AG04450 (cell line): ENCODE measurements at regions not wholly inside any gene's neighbourhood (a gene's known extent, or its start where the extent isn't known, plus 50 kb on each side); places are given as distances from the start of the nearest gene placed in this dataset.

Experiments used
- CTCF ChIA-PET: fragments of 300-600, 350-600 bp; formaldehyde crosslinking; extraction: SDS; loops from one replicate; lab custom pipeline; 2022; ENCODE audit warnings: antibody characterized with exemption, inconsistent platforms; lab: Charles Lee
- POLR2A ChIA-PET: fragments of 350-600 bp; formaldehyde crosslinking; extraction: SDS; loops from one replicate; lab custom pipeline; 2021; ENCODE audit warnings: antibody characterized with exemption, inconsistent platforms; lab: Yijun Ruan, JAX
- DNase-seq: peaks from one replicate; pipeline ENCODE4 v3.0.0-alpha.2; 2011; ENCODE audit warnings: low read depth, low spot score
- H3K27ac ChIP-seq: one replicate; pipeline ENCODE4 v1.5.1; 2012; ENCODE audit warnings: low read depth, low read length, control low read depth
- H3K27me3 ChIP-seq: one replicate; pipeline ENCODE4 v1.6.0; 2012; ENCODE audit warnings: low read length; ENCODE audit not compliant: control insufficient read depth, insufficient read depth
- H3K4me3 ChIP-seq: 2 replicates; pipeline ENCODE4 v1.5.1; 2011; ENCODE audit warnings: mild to moderate bottlenecking, low read depth, low read length, control low read depth
- H3K9me3 ChIP-seq: 2 replicates; pipeline ENCODE4 v1.5.1; 2012; ENCODE audit warnings: low read length; ENCODE audit not compliant: control insufficient read depth, insufficient read depth
- TF ChIP-seq, protein P1 (sequence below): IDR thresholded peaks from 2 replicates; pipeline ENCODE4 v1.5.1; 2011; ENCODE audit warnings: low read depth, low read length, control low read depth, inconsistent platforms

DNA sequence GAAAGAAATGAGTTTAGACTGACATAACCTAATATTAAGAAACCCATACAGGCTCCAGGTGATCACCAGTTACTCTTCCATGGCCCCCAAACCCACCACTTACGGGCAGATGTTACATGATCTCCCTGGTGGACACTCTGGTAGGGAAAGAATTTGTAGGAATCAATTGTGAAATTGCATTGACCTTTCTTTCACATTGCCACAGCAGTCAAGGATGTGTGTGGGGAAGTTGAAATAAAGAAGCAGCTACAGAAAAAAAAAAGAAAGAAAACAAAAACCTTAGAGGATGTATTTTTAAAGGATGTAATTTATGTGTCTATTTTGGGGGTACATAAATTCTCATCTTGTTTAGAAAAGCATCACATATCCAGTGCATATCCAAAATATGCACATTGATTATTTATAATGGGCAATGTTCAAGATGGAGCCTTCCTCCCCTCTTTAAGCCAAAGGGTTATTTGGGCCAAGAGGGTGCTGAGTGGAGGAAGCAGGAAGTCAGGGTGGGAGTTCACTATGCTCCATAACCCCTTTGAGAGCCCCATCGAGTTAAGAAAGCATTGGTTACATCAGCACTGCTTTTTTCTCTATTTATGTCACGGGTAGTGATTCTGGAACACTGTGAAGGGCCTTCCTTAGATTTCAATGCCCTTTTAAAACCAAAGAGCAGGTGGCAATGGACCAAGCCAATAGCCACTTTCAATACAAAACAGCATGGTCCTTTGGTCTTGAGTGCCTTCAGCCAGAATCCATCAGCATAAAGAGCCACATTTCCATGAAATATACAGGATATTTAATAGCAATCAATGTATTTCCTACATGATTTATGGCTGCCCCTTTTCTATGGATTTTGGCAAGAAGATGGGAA is 169.6 kb downstream of the LACC1 start:
- DNase-seq: no peak
- CTCF ChIA-PET: interaction anchor here (0.6 to 7.0 kb wide), 5 partner anchors 135 to 390 kb away, joined by 3 to 99 read pairs (median 4); no protein-coding TSS in a partner anchor

GRCh38 chr13:44050450-44051063 is 170.9 kb downstream of the LACC1 start:
- CTCF ChIA-PET: interaction anchor here (0.6 to 3.4 kb wide), 5 partner anchors 137 to 389 kb away, joined by 3 to 18 read pairs (median 4); no protein-coding TSS in a partner anchor
- H3K4me3 ChIP-seq: no peak overlapping the region
- no peak for DNase-seq

More for the DNA sequence above, 169.6 kb downstream of the LACC1 start:
- Histone ChIP-seq H3K4me3 (no peak overlapping the region), H3K27me3 (peaks cover 6% of the 10 kb centered on the region), H3K27ac (no peak overlapping the region), H3K9me3 (no peaks in the 10 kb centered on the region)
- TF ChIP-seq, protein P1, sequence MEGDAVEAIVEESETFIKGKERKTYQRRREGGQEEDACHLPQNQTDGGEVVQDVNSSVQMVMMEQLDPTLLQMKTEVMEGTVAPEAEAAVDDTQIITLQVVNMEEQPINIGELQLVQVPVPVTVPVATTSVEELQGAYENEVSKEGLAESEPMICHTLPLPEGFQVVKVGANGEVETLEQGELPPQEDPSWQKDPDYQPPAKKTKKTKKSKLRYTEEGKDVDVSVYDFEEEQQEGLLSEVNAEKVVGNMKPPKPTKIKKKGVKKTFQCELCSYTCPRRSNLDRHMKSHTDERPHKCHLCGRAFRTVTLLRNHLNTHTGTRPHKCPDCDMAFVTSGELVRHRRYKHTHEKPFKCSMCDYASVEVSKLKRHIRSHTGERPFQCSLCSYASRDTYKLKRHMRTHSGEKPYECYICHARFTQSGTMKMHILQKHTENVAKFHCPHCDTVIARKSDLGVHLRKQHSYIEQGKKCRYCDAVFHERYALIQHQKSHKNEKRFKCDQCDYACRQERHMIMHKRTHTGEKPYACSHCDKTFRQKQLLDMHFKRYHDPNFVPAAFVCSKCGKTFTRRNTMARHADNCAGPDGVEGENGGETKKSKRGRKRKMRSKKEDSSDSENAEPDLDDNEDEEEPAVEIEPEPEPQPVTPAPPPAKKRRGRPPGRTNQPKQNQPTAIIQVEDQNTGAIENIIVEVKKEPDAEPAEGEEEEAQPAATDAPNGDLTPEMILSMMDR: no peak
- POLR2A ChIA-PET: no interaction called here

GRCh38 chr13:44051405-44051804 is 171.7 kb downstream of the LACC1 start:
- POLR2A ChIA-PET: interaction anchor here (0.9 to 1.1 kb wide), 2 partner anchors 384 to 385 kb away, joined by 6 to 10 read pairs; no protein-coding TSS in a partner anchor
- CTCF ChIA-PET: interaction anchor here (0.6 to 3.4 kb wide), 9 partner anchors 143 to 420 kb away, joined by 3 to 18 read pairs (median 4); no protein-coding TSS in a partner anchor

More at GRCh38 chr13:44050450-44051063, 170.9 kb downstream of the LACC1 start:
- TF ChIP-seq, protein P1: peak; percentile 80
- H3K27me3 ChIP-seq: peaks cover 6% of the 10 kb centered on the region
- POLR2A ChIA-PET: no interaction called here
- H3K27ac ChIP-seq: no peak overlapping the region
- no peaks in the 10 kb centered on the region for H3K9me3 ChIP-seq

GRCh38 chr13:44051918-44052675 is 172.4 kb downstream of the LACC1 start:
- DNase-seq: no peak
- CTCF ChIA-PET: interaction anchor here (0.6 to 3.4 kb wide), 10 partner anchors 9 to 419 kb away, joined by 3 to 18 read pairs (median 4); no protein-coding TSS in a partner anchor
- Histone ChIP-seq H3K9me3 (no peaks in the 10 kb centered on the region), H3K27ac (peak overlapping the region; percentile 41), H3K27me3 (peaks cover 6% of the 10 kb centered on the region), H3K4me3 (no peak overlapping the region)
- POLR2A ChIA-PET: interaction anchor here (0.9 to 1.1 kb wide), 2 partner anchors 383 to 385 kb away, joined by 6 to 10 read pairs; no protein-coding TSS in a partner anchor
- TF ChIP-seq, protein P1: no peak

More at GRCh38 chr13:44051405-44051804, 171.7 kb downstream of the LACC1 start:
- Histone ChIP-seq H3K27ac (no peak overlapping the region), H3K4me3 (no peak overlapping the region), H3K9me3 (no peaks in the 10 kb centered on the region), H3K27me3 (peaks cover 6% of the 10 kb centered on the region)
- no peak for DNase-seq
- TF ChIP-seq, protein P1: no peak
